H1 (cell line): ENCODE measurements at regions not wholly inside any gene's neighbourhood (a gene's known extent, or its start where the extent isn't known, plus 50 kb on each side); places are given as distances from the start of the nearest gene placed in this dataset.

Source experiments
- CTCF ChIA-PET: fragments of 300-600 bp; sonication (Branson Sonifier 250); formaldehyde crosslinking; loops from one replicate; lab custom pipeline; 2021; ENCODE audit not compliant: partially characterized antibody; lab: Charles Lee
- POLR2A ChIA-PET: fragments of 300-600 bp; sonication (Branson Sonifier 250); formaldehyde crosslinking; loops from one replicate; lab custom pipeline; 2021; ENCODE audit warnings: inconsistent platforms; ENCODE audit not compliant: partially characterized antibody; lab: Charles Lee
- DNase-seq, 2 experiments: peaks; one replicate each; pipeline versions ENCODE4 v3.0.0 to v3.0.0-alpha.2; 2010 to 2022; ENCODE audit warnings: low spot score in 2 of 2, low read depth in 1 of 2, mixed read lengths in 1 of 2
- FAIRE-seq: peaks from 2 replicates; lab custom pipeline; 2011; peaks lifted over from hg19 to GRCh38; lab: Jason Lieb, UNC
- H2AFZ ChIP-seq: 2 replicates; pipeline ENCODE4 v1.8.1; 2012; ENCODE audit warnings: low read length, inconsistent platforms
- H2AK5ac ChIP-seq: 2 replicates; pipeline ENCODE4 v1.6.1; 2013; ENCODE audit warnings: low read depth, low read length
- H2BK120ac ChIP-seq: replicated peaks from 2 replicates; pipeline ENCODE3; 2013; ENCODE audit warnings: low read depth, low read length, inconsistent platforms
- H2BK12ac ChIP-seq: 2 replicates; pipeline ENCODE4 v1.6.1; 2013; ENCODE audit warnings: low read depth, low read length
- H2BK15ac ChIP-seq: 2 replicates; pipeline ENCODE4 v1.6.1; 2013; ENCODE audit warnings: low read length
- H2BK20ac ChIP-seq: 2 replicates; pipeline ENCODE4 v1.6.1; 2013; ENCODE audit warnings: low read length
- H2BK5ac ChIP-seq: 2 replicates; pipeline ENCODE4 v1.6.1; 2013; ENCODE audit warnings: low read depth, low read length
- H3K14ac ChIP-seq: 2 replicates; pipeline ENCODE4 v1.6.1; 2013; ENCODE audit warnings: inconsistent platforms; ENCODE audit not compliant: insufficient read length
- H3K18ac ChIP-seq: 2 replicates; pipeline ENCODE4 v1.6.1; 2013; ENCODE audit warnings: low read length; ENCODE audit errors: extremely low read depth
- H3K23ac ChIP-seq: 2 replicates; pipeline ENCODE4 v1.6.1; 2013; ENCODE audit warnings: inconsistent platforms; ENCODE audit not compliant: insufficient read length
- H3K23me2 ChIP-seq: 2 replicates; pipeline ENCODE4 v1.6.1; 2013; ENCODE audit warnings: low read depth, low read length
- H3K27ac ChIP-seq: 2 replicates; pipeline ENCODE4 v1.6.1; 2011; ENCODE audit warnings: low read depth, low read length, inconsistent platforms
- H3K27me3 ChIP-seq, 4 experiments: replicated peaks in 1 of 4; 1 replicate in 1 of 4; 2 replicates in 3 of 4; pipeline versions ENCODE4 v1.6.1 to v1.8.1; 2011 to 2013; ENCODE audit warnings: low read length in 3 of 4, mild to moderate bottlenecking in 3 of 4, inconsistent platforms in 2 of 4, mixed read lengths in 2 of 4, moderate library complexity in 1 of 4; ENCODE audit not compliant: control insufficient read depth in 3 of 4, insufficient read depth in 3 of 4; ENCODE audit errors: extremely low read depth in 1 of 4
- H3K36me3 ChIP-seq, 4 experiments: 2 replicates each; pipeline versions ENCODE4 v1.6.1 to v1.8.1; 2011 to 2013; ENCODE audit warnings: mild to moderate bottlenecking in 4 of 4, low read length in 3 of 4, moderate library complexity in 2 of 4, control low read depth in 1 of 4, inconsistent platforms in 1 of 4; ENCODE audit not compliant: insufficient read depth in 4 of 4, control insufficient read depth in 2 of 4
- H3K4ac ChIP-seq: replicated peaks from 2 replicates; pipeline ENCODE3; 2013; ENCODE audit warnings: low read length, low read depth, mixed read lengths, inconsistent platforms; ENCODE audit not compliant: insufficient read length
- H3K4me1 ChIP-seq, 4 experiments: replicated peaks in 1 of 4; 1 replicate in 1 of 4; 2 replicates in 3 of 4; pipeline versions ENCODE4 v1.6.1 to v1.8.1; 2011 to 2013; ENCODE audit warnings: low read length in 3 of 4, inconsistent platforms in 2 of 4, mixed read lengths in 1 of 4; ENCODE audit not compliant: insufficient read depth in 4 of 4, control insufficient read depth in 3 of 4
- H3K4me2 ChIP-seq, 2 experiments: 2 replicates each; pipeline versions ENCODE4 v1.6.1 to v1.8.1; 2011 to 2013; ENCODE audit warnings: low read depth in 2 of 2, low read length in 2 of 2, control low read depth in 1 of 2, inconsistent platforms in 1 of 2, mild to moderate bottlenecking in 1 of 2; ENCODE audit not compliant: insufficient read depth in 1 of 2
- H3K4me3 ChIP-seq, 4 experiments: fragments of 200-600, 300-600 bp in 1 of 4; sonication (generic), shearing (Covaris generic), sonication (Bioruptor Twin) in 1 of 4; 2 replicates each; pipeline versions ENCODE4 v1.5.1 to v1.8.1; 2011 to 2016; ENCODE audit warnings: low read length in 4 of 4, low read depth in 3 of 4, control low read depth in 2 of 4, inconsistent platforms in 2 of 4, mild to moderate bottlenecking in 2 of 4, mixed read lengths in 1 of 4, moderate library complexity in 1 of 4; ENCODE audit not compliant: insufficient read depth in 2 of 4; ENCODE audit errors: extremely low read depth in 1 of 4
- H3K56ac ChIP-seq: replicated peaks from 2 replicates; pipeline ENCODE3; 2013; ENCODE audit warnings: low read depth, mild to moderate bottlenecking, mixed read lengths, low read length, inconsistent platforms; ENCODE audit not compliant: insufficient read length
- H3K79me1 ChIP-seq: 2 replicates; pipeline ENCODE4 v1.6.1; 2013; ENCODE audit warnings: low read depth, low read length, control low read depth
- H3K79me2 ChIP-seq, 2 experiments: 2 replicates each; pipeline versions ENCODE4 v1.6.1 to v1.8.1; 2012 to 2013; ENCODE audit warnings: low read length in 2 of 2, mild to moderate bottlenecking in 2 of 2, inconsistent platforms in 1 of 2; ENCODE audit not compliant: insufficient read depth in 2 of 2, control insufficient read depth in 1 of 2
- H3K9ac ChIP-seq, 4 experiments: replicated peaks in 1 of 4; 1 replicate in 1 of 4; 2 replicates in 3 of 4; pipeline versions ENCODE4 v1.6.1 to v1.8.1; 2011 to 2013; ENCODE audit warnings: low read depth in 3 of 4, low read length in 3 of 4, control low read depth in 2 of 4, mild to moderate bottlenecking in 2 of 4, moderate library complexity in 2 of 4, inconsistent platforms in 1 of 4; ENCODE audit errors: extremely low read depth in 1 of 4
- H3K9me3 ChIP-seq, 2 experiments: 2 replicates each; pipeline versions ENCODE4 v1.6.1 to v1.8.1; 2012 to 2013; ENCODE audit warnings: mild to moderate bottlenecking in 2 of 2, moderate library complexity in 2 of 2, control low read depth in 1 of 2, inconsistent platforms in 1 of 2, low read depth in 1 of 2, low read length in 1 of 2, mixed read lengths in 1 of 2; ENCODE audit not compliant: insufficient read depth in 2 of 2
- H4K20me1 ChIP-seq, 2 experiments: replicated peaks in 1 of 2; 2 replicates each; pipeline versions ENCODE3 to v1.8.1; 2011 to 2013; ENCODE audit warnings: inconsistent platforms in 2 of 2, low read length in 2 of 2, mild to moderate bottlenecking in 1 of 2; ENCODE audit not compliant: insufficient read depth in 2 of 2, control insufficient read depth in 1 of 2
- H4K5ac ChIP-seq: 2 replicates; pipeline ENCODE4 v1.6.1; 2013; ENCODE audit warnings: low read length, low read depth, mixed read lengths, inconsistent platforms; ENCODE audit not compliant: insufficient read length
- H4K8ac ChIP-seq: 2 replicates; pipeline ENCODE4 v1.8.0; 2013; ENCODE audit warnings: mild to moderate bottlenecking, moderate library complexity, low read length, inconsistent platforms; ENCODE audit not compliant: insufficient read depth; ENCODE audit errors: extremely low read depth
- H4K91ac ChIP-seq: replicated peaks from 2 replicates; pipeline ENCODE3; 2013; ENCODE audit warnings: low read length, mixed read lengths, inconsistent platforms; ENCODE audit not compliant: insufficient read length
- BCL11A ChIP-seq, 2 experiments: IDR thresholded peaks; one replicate each; pipeline ENCODE4 v1.6.1; 2011; ENCODE audit warnings: low read depth in 2 of 2, low read length in 2 of 2, mild to moderate bottlenecking in 2 of 2
- CBX8 ChIP-seq: fragments of 300-800, 300-1000 bp; sonication (generic); IDR thresholded peaks from 2 replicates; pipeline ENCODE4 v1.7.1; 2016; ENCODE audit warnings: low read depth, low read length, borderline replicate concordance
- POLR2A ChIP-seq, 2 experiments: IDR thresholded peaks; 1 replicate in 1 of 2; 2 replicates in 1 of 2; pipeline ENCODE4 v1.6.1; 2011; ENCODE audit warnings: low read depth in 2 of 2, low read length in 2 of 2, mild to moderate bottlenecking in 2 of 2; ENCODE audit errors: control extremely low read depth in 1 of 2
- POLR2AphosphoS5 ChIP-seq: IDR thresholded peaks from 2 replicates; pipeline ENCODE4 v1.6.1; 2011; ENCODE audit warnings: low read depth, low read length
- SP1 ChIP-seq: IDR thresholded peaks from 2 replicates; pipeline ENCODE4 v1.6.1; 2011; ENCODE audit warnings: low read depth, low read length
- SRF ChIP-seq: IDR thresholded peaks from 2 replicates; pipeline ENCODE4 v1.6.1; 2011; ENCODE audit warnings: mild to moderate bottlenecking, low read depth, low read length, moderate library complexity
- SUZ12 ChIP-seq: fragments of 200-600 bp; sonication (generic); IDR thresholded peaks from 2 replicates; pipeline ENCODE4 v1.6.1; 2012; ENCODE audit warnings: mild to moderate bottlenecking, inconsistent platforms, low read length, moderate library complexity, mixed read lengths
- TAF7 ChIP-seq: optimal IDR thresholded peaks from 2 replicates; pipeline ENCODE3; 2011; ENCODE audit warnings: low read depth, mild to moderate bottlenecking, inconsistent platforms, low read length, moderate library complexity, borderline replicate concordance
- WGBS, 2 experiments: shearing (Covaris generic) in 1 of 2; methylation state at CpG; one replicate each; pipeline versions ENCODE4 v1.1.6 to v1.1.7; 2013 to 2015; ENCODE audit warnings: low lambda C conversion rate in 2 of 2, mixed read lengths in 2 of 2, inconsistent platforms in 1 of 2, low coverage in 1 of 2, missing lambda C conversion rate in 1 of 2; ENCODE audit not compliant: insufficient replicate concordance in 2 of 2, insufficient coverage in 1 of 2, insufficient read length in 1 of 2; ENCODE audit errors: extremely low coverage in 1 of 2, missing lambda C conversion rate in 1 of 2; 5-methylcytosine and 5-hydroxymethylcytosine counted together
- TF ChIP-seq, protein P1 (sequence below): IDR thresholded peaks from 2 replicates; pipeline ENCODE4 v1.6.1; 2011; ENCODE audit warnings: low read depth, mild to moderate bottlenecking, low read length; ENCODE audit not compliant: insufficient read depth

DNA sequence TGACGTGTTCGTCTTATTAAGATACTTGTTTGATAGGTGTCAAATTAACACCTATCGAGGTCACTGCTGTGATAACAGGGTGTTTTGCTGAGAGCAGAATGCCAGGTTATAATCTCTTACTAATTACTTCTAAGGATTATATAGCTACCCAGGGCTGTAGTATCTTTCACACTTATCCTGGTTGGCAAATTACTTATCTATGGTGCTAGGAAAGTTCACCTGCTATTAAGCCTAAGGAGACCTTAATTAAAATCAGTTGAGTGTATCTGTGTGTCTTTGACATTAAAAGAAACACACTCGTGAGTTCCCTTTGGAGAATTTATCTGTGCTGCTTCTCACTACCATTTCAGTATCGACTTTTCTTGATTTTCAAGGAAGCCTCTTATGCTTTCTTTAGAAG lies 301.6 kb upstream of the SLC16A7 start:
- no peak overlapping the region for H2BK5ac ChIP-seq
- TF ChIP-seq POLR2A (IDR thresholded peaks at IDR 0.05; ENCODE audit: control extremely low read depth in 1 of 2, low read depth in 2 of 2, low read length in 2 of 2) (no peak), SUZ12 (no peak), TAF7 (no peak), BCL11A (IDR thresholded peaks at IDR 0.05; ENCODE audit: low read depth in 2 of 2, low read length in 2 of 2) (no peak), CBX8 (no peak), POLR2AphosphoS5 (no peak), SP1 (no peak), SRF (no peak)
- TF ChIP-seq, protein P1, sequence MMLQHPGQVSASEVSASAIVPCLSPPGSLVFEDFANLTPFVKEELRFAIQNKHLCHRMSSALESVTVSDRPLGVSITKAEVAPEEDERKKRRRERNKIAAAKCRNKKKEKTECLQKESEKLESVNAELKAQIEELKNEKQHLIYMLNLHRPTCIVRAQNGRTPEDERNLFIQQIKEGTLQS, result no peak
- TF ChIP-seq, all 59 proteins: peak for 0
- DNase-seq (no peak), FAIRE-seq (no peak)
- Histone ChIP-seq H4K20me1 (peaks cover 0 to 2% of the 10 kb centered on the region in 2 experiments), H3K4ac (no peak overlapping the region), H3K4me2 (no peak overlapping the region), H3K9ac (no peak overlapping the region), H2AK5ac (no peak overlapping the region), H4K5ac (no peak overlapping the region), H3K23ac (no peak overlapping the region), H3K18ac (no peak overlapping the region), H3K9me3 (no peaks in the 10 kb centered on the region; a peak in 1 of 4 replicates), H3K4me1 (no peaks in the 10 kb centered on the region), H3K56ac (no peak overlapping the region), H2BK120ac (no peak overlapping the region), H3K79me1 (no peaks in the 10 kb centered on the region), H2AFZ (no peak overlapping the region), H3K79me2 (no peaks in the 10 kb centered on the region), H3K4me3 (no peak overlapping the region), H3K36me3 (no peaks in the 10 kb centered on the region), H3K23me2 (no peaks in the 10 kb centered on the region), H4K8ac (no peak overlapping the region), H2BK12ac (no peak overlapping the region), H2BK15ac (no peak overlapping the region), H3K27ac (no peak overlapping the region), H4K91ac (no peak overlapping the region), H3K14ac (no peak overlapping the region), H2BK20ac (no peak overlapping the region), H3K27me3 (no peaks in the 10 kb centered on the region)
- WGBS, 2 experiments, result 83% methylated on average over 5 of the region's 5 CpGs; no CpG with 5 or more reads in 1 of the 2 experiments
- POLR2A ChIA-PET, result interaction anchor here (1.1 to 1.6 kb wide), 2 partner anchors 12 to 25 kb away, joined by 3 to 5 read pairs; no protein-coding TSS in a partner anchor
- CTCF ChIA-PET, result interaction anchor here (1.3 kb wide), 1 partner anchor 181 kb away, joined by 3 read pairs; no protein-coding TSS in a partner anchor
